ENCODE measurements at regions not wholly inside any gene's neighbourhood (a gene's known extent, or its start where the extent isn't known, plus 50 kb on each side); places are given as distances from the start of the nearest gene placed in this dataset.
"Not testable (repeated sequence)": the region's sequence is repeated elsewhere in the genome, so short reads cannot be mapped to it uniquely, and the experiment has no call there.

DNA sequence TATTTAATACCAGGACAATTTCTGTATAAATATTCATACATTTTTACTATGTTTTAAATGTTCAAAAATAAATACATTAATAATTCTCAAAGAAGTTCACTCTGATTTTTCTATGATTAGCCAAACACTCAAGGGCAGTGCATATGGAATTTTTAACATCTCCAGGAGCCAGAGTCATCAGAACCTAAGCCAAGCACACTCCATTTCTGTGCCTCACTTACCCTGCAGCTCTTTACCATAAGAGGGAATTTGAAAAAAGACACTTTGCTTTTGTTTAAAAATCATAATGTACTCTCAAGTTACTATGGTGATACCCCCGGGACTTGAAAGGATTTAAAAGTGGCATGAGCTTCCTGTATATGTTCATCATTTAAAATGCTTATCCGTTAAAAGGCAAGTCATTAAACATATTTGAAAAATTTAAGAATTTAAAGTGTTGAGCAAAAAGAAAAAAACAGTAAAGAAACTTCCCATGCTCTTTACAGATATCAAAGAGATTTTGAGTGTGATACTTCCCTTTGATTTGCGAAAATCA is 747.4 kb upstream of the NECTIN3 start:
- H3K4me3 Mint-ChIP-seq, result no peak overlapping the region
- TF ChIP-seq, protein P1, sequence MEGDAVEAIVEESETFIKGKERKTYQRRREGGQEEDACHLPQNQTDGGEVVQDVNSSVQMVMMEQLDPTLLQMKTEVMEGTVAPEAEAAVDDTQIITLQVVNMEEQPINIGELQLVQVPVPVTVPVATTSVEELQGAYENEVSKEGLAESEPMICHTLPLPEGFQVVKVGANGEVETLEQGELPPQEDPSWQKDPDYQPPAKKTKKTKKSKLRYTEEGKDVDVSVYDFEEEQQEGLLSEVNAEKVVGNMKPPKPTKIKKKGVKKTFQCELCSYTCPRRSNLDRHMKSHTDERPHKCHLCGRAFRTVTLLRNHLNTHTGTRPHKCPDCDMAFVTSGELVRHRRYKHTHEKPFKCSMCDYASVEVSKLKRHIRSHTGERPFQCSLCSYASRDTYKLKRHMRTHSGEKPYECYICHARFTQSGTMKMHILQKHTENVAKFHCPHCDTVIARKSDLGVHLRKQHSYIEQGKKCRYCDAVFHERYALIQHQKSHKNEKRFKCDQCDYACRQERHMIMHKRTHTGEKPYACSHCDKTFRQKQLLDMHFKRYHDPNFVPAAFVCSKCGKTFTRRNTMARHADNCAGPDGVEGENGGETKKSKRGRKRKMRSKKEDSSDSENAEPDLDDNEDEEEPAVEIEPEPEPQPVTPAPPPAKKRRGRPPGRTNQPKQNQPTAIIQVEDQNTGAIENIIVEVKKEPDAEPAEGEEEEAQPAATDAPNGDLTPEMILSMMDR (conservative IDR thresholded peaks at IDR 0.05), result no peak
- H3K36me3 Mint-ChIP-seq, result no peaks in the 10 kb centered on the region
- peaks cover 5% of the 10 kb centered on the region for H3K9me3 Mint-ChIP-seq
- no peak for DNase-seq (ENCODE audit: extremely low spot score, unreplicated experiment)
- H3K27ac Mint-ChIP-seq, result no peak overlapping the region
- no peaks in the 10 kb centered on the region for H3K27me3 Mint-ChIP-seq
- peaks cover 5% of the 10 kb centered on the region for H3K4me1 Mint-ChIP-seq (ENCODE audit: unreplicated experiment)

DNA sequence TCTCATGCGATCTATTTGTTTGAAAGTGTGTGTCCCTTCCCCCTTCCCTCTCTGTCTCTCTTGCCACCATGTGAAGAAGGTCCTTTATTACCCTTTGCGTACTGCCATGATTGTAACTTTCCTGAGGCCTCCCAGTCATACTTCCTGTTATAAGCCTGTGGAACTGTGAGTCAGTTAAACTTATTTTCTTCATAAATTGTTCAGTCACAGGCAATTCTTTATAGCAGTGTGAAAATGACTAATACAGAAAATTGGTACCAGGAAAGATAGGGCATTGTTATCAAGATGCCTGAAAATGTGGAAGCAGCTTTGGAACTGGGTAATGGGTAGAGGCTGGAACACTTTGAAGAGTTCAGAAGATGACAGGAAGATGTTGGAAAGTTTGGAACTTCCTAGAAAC is 743.7 kb upstream of the NECTIN3 start:
- Mint-ChIP-seq H3K27me3 (no peaks in the 10 kb centered on the region), H3K4me3 (no peak overlapping the region), H3K9me3 (peaks cover 12% of the 10 kb centered on the region), H3K36me3 (no peaks in the 10 kb centered on the region), H3K27ac (no peak overlapping the region), H3K4me1 (ENCODE audit: unreplicated experiment) (peaks cover 5% of the 10 kb centered on the region)
- no peak for DNase-seq (ENCODE audit: extremely low spot score, unreplicated experiment)
- TF ChIP-seq, protein P1 (conservative IDR thresholded peaks at IDR 0.05), result no peak

DNA sequence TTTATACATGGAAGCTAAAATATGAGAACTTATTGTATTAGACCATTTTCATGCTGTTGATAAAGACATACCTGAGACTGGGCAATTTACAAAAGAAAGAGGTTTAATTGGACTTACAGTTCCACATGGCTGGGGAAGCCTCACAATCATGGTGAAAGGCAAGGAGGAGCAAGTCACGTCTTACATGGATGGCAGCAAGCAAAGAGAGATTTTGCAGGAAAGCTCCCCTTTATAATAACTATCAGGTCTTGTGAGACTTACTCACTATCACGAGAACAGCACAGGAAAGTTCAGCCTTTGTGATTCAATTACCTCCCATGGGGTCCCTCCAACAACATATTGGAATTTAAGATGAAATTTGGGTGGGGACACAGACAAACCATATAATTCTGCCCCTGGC is 740.1 kb upstream of the NECTIN3 start:
- H3K4me3 Mint-ChIP-seq; H3K27ac Mint-ChIP-seq; DNase-seq (ENCODE audit: extremely low spot score, unreplicated experiment); H3K4me1 Mint-ChIP-seq (ENCODE audit: unreplicated experiment); H3K36me3 Mint-ChIP-seq; H3K27me3 Mint-ChIP-seq: not testable (repeated sequence)
- peaks cover 20% of the 10 kb centered on the region for H3K9me3 Mint-ChIP-seq

DNA sequence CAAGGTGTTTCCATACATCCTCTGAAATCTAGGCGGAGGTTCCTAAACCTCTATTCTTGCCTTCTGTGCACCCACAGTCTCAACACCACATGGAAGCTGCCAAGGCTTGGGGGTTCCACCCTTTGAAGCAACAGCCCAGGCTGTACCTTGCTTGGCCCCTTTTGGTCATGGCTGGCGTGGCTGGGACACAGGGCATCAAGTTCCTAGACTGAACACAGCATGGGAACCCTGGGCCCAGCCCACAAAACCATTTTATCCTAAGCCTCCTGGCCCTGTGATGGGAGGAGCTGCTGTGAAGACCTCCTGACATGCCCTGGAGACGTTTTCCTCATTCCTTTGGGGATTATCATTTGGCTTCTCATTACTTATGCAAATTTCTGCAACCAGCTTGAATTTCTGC is 739.0 kb upstream of the NECTIN3 start:
- Mint-ChIP-seq H3K4me3 (no peak overlapping the region), H3K36me3 (no peaks in the 10 kb centered on the region), H3K27me3 (no peaks in the 10 kb centered on the region), H3K9me3 (peaks cover 23% of the 10 kb centered on the region), H3K27ac (no peak overlapping the region), H3K4me1 (ENCODE audit: unreplicated experiment) (no peaks in the 10 kb centered on the region)
- TF ChIP-seq, protein P1 (conservative IDR thresholded peaks at IDR 0.05), result no peak
- no peak for DNase-seq (ENCODE audit: extremely low spot score, unreplicated experiment)

DNA sequence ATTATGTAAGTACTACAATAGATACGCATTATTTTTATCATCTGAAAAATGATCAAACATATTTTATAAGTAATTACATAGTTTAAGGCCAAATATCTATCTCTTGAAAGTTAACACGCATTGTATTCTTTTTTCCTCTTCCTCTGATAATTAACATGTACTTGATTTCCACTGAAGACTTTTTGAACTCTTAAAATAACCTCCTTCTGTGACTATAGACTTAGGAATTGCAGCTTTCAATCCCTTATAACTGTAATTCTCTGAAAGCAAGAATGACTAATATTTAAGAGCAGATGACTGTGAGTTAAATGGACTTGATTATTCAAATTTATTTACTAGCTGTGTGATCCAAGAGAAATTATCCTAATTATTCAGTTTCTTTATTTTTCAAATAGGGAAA is 730.6 kb upstream of the NECTIN3 start:
- Mint-ChIP-seq H3K36me3 (no peaks in the 10 kb centered on the region), H3K4me3 (no peak overlapping the region), H3K27ac (no peak overlapping the region), H3K27me3 (no peaks in the 10 kb centered on the region), H3K9me3 (peaks cover 6% of the 10 kb centered on the region), H3K4me1 (ENCODE audit: unreplicated experiment) (peaks cover 9% of the 10 kb centered on the region)
- TF ChIP-seq, protein P1 (conservative IDR thresholded peaks at IDR 0.05), result no peak
- DNase-seq (ENCODE audit: extremely low spot score, unreplicated experiment), result no peak

DNA sequence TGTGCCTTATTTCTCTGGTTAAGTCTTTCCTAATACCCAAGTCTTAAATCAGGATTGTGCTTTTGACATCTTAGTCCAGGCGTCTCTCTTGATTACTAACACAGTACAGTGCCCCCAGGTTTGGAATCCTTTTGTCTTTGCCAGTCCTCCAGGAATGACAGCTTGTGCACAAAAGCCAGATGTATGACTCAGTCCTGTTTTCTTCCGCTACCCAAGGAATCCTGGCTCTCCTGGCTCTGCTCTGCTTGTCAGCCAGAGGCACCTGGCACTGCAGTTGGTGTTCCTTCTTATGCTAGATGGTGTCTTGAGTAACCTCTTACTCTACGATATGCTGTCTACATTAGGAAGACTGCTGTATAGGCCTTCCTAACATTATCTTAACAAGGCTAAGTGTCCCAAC is 728.2 kb upstream of the NECTIN3 start:
- no peaks in the 10 kb centered on the region for H3K36me3 Mint-ChIP-seq
- no peak overlapping the region for H3K27ac Mint-ChIP-seq
- H3K9me3 Mint-ChIP-seq, result no peaks in the 10 kb centered on the region
- no peak for DNase-seq (ENCODE audit: extremely low spot score, unreplicated experiment)
- H3K4me3 Mint-ChIP-seq, result no peak overlapping the region
- H3K4me1 Mint-ChIP-seq (ENCODE audit: unreplicated experiment), result peaks cover 9% of the 10 kb centered on the region
- no peaks in the 10 kb centered on the region for H3K27me3 Mint-ChIP-seq
- TF ChIP-seq, protein P1 (conservative IDR thresholded peaks at IDR 0.05), result no peak
